ENCODE measurements at regions not wholly inside any gene's neighbourhood (a gene's known extent, or its start where the extent isn't known, plus 50 kb on each side); places are given as distances from the start of the nearest gene placed in this dataset.
"Not testable (repeated sequence)": the region's sequence is repeated elsewhere in the genome, so short reads cannot be mapped to it uniquely, and the experiment has no call there.

- H3K4me3 ChIP-seq (ENCODE audit: low read depth, low read length), result peak overlapping the region; percentile 74
- peak; percentile 76 for TF ChIP-seq CTCF (IDR thresholded peaks at IDR 0.05; ENCODE audit: low read depth, low read length)
- in situ Hi-C loops (cut with HindIII; ENCODE audit: low sequenced_read_pairs), result no loop called here
- peak; percentile 98 for DNase-seq (ENCODE audit: low read depth, low spot score)
Observed at GRCh38 chr17:77088455-77089123, 52.2 kb upstream of the SEC14L1 start.

- in situ Hi-C loops (cut with HindIII; ENCODE audit: low sequenced_read_pairs), result no loop called here
- no peak for DNase-seq (ENCODE audit: low read depth, low spot score)
- H3K4me3 ChIP-seq (ENCODE audit: low read depth, low read length), result peak overlapping the region; percentile 74
- no peak for TF ChIP-seq CTCF (IDR thresholded peaks at IDR 0.05; ENCODE audit: low read depth, low read length)
Observed at GRCh38 chr17:77089124-77089490, 51.7 kb upstream of the SEC14L1 start.

- H3K4me3 ChIP-seq (ENCODE audit: low read depth, low read length), result peak overlapping the region; percentile 74
- in situ Hi-C loops (cut with HindIII; ENCODE audit: low sequenced_read_pairs); DNase-seq (ENCODE audit: low read depth, low spot score): not testable (repeated sequence)
Observed at GRCh38 chr17:77089949-77090348, 50.8 kb upstream of the SEC14L1 start.

GRCh38 chr17:77090476-77090875 is 50.3 kb upstream of the SEC14L1 start:
- in situ Hi-C loops (cut with HindIII; ENCODE audit: low sequenced_read_pairs), result no loop called here
- H3K4me3 ChIP-seq (ENCODE audit: low read depth, low read length), result no peak overlapping the region
- no peak for TF ChIP-seq CTCF (IDR thresholded peaks at IDR 0.05; ENCODE audit: low read depth, low read length)
- DNase-seq (ENCODE audit: low read depth, low spot score), result no peak
